Left renal cortex interstitium (tissue), 4 donors: ENCODE measurements at regions not wholly inside any gene's neighbourhood (a gene's known extent, or its start where the extent isn't known, plus 50 kb on each side); places are given as distances from the start of the nearest gene placed in this dataset.

ENCODE experiments used
- DNase-seq, 4 donors: peaks; one replicate each; pipeline ENCODE4 v3.0.0-alpha.2; 2013; ENCODE audit warnings: low read depth in 4 of 4, low spot score in 2 of 4, missing footprints in 1 of 4

DNA sequence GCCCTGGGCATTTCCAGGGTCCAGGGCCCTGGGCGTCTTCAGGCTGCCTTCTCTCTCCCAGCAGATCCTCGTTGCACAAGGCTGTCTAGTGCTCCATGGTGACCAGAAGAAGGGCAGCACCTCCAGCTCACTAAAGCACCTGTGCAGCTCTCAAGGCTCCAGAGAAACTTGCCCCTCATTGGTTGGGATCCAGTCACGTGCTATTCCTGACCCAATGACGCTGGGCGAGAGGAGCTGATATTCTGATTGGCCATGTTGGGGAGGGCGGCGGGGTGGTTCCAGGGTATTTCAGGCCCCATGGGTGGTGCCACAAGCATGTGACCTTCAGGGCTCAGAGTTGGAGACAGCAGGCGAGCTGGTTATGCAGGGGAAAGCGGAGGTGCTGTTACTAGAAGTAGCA lies 309.1 kb downstream of the TOX3 start:
- DNase-seq, result no peak

GRCh38 chr16:52235186-52235585 lies 311.8 kb downstream of the TOX3 start:
- DNase-seq, result no peak

DNA sequence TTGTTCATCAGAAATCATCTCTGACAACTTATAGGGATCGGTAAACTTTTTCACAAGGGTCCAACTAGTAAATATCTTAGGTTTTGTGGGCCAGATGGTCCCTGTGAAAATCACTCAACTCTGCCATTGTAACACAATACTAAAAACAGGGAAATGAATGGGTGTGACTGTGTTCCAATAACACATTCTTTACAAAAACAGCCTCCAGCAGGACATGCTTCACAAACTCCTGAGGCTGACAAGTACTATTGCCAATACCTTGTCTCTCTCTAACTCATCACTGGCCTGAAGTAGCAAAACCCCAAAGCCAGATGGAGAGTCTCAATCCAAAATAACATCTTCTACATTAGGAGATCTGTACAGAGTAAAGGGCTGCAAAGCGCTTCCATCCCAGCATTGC lies 312.3 kb downstream of the TOX3 start:
- no peak for DNase-seq

DNA sequence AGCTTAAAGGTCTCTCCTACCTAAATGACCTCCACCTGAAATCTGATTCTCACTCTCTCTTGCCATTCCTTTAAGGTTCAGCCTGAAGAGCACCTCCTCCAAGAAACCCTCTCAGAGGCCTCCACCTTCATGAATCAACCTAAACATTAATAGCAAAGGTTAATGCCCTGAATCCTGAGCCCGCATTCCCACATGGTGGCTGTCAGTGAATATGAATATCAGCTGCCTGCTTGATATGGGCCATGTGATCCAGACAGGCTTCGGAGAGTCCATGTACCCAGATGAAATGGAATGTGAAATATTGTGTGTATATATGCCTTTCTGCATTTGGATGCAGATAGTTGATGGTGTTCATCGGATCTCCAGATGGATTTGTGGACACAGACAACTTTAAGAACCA lies 317.5 kb downstream of the TOX3 start:
- no peak for DNase-seq

- DNase-seq, result no peak
Measured at GRCh38 chr16:52227851-52228250, 319.1 kb downstream of the TOX3 start.

DNA sequence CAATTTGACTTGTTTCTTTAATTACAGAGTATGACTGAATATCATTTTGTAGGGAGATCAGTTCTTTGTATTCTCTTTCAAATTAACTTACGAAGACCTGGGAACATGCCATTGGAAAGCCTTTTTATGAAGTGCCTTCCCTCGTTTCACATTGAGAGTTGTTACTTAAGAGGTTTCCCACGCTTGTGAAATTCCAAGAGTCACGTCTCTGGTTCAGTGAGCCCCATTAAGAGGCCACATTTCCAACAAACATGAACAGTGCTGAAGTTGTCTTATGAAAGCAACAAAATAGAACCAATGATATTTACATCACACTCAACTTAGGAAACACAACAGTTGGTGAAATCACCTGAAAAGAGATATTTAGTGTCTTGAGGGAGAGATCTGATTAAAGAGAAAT lies 334.1 kb downstream of the TOX3 start:
- peak in 1 of 4 donors; percentile 45 for DNase-seq

- no peak for DNase-seq
Measured at GRCh38 chr16:52209227-52209626, 337.7 kb downstream of the TOX3 start.

- no peak for DNase-seq
Measured at GRCh38 chr16:52203096-52203495, 343.8 kb downstream of the TOX3 start.

GRCh38 chr16:52193441-52193840 lies 353.5 kb downstream of the TOX3 start:
- no peak for DNase-seq

GRCh38 chr16:52191531-52192134 lies 355.3 kb downstream of the TOX3 start:
- DNase-seq, result peak; percentile 34 to 69 (median 60)

GRCh38 chr16:52184336-52184735 lies 362.6 kb downstream of the TOX3 start:
- DNase-seq, result no peak

DNA sequence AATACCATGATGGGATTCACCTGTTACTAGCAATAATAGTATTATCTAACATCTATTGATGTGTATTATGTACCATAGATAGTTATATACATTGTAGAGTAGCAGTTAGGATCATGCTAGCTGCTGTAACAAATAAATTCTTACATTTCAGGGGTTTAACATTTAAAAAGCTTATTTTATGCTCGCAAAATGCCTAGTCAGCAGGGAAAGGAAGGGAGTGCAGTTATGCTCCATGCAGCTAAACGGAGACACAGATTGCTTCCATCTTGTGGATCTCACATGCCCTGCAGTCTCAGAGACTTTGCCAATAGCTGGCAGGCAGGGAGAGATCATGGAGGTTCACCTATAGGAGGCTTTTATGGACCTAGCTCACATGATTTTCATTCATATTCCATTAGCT lies 364.1 kb downstream of the TOX3 start:
- no peak for DNase-seq

DNA sequence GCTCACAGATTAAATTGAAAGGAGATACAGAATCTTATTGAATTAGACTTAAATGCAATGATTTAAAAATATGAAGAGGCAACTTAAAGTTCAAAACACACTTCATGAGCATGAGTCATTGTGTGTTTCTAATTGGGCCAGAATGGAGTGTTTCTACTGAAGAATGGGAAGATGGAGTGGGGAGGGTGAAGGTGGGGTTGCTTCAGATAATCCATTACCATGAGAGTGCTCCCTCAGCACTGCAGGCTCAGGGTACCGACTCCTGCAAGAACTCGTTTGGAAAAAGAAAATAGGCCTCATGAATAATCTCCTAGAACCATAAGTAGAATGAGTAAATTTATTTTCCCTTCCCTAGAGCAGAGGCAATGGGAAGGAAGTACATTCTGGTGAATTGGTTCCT lies 372.8 kb downstream of the TOX3 start:
- DNase-seq, result no peak

- no peak for DNase-seq
Measured at GRCh38 chr16:52171481-52171880, 375.5 kb downstream of the TOX3 start.

- DNase-seq, result no peak
Measured at GRCh38 chr16:52167328-52167727, 379.6 kb downstream of the TOX3 start.

DNA sequence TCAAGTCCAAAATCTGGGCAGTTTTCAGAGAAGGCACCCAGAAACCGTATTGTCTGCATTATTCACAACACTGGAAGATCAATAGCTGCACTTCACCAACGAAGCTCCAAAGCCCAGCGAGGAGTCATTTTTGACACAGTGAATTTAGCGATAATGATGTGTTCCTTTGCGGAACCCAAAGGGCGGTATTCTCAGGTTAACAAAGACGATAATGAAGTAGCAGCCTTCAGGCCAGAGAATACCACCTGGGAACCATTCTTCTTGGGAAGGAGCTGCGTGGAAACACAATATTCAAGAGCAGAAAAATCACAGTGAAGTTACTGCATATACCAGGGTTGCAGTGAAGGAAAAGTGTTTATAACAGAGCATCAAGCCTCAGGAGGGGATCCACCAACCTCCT lies 381.0 kb downstream of the TOX3 start:
- DNase-seq, result no peak

DNA sequence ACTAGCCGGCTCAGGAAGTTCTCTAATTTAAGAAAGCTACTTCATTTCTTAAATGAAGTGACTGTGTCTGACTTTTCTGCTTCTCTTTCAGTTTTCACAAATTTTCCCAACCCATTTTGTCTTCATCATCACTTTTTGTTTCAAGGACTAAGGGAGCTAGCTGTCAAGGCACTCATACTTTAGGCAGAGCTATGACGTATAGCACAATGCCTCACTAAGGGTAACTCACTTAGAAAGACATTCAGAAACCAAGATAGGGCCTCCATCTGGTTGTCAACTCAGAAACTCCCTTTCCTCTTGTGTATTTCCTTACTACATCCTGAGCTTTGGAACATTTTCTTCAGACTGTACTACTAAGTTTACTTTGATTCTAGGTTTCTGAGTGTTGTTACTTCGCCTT lies 397.9 kb downstream of the TOX3 start:
- no peak for DNase-seq

- DNase-seq, result no peak
Measured at GRCh38 chr16:52141871-52142270, 405.1 kb downstream of the TOX3 start.

- DNase-seq, result no peak
Measured at GRCh38 chr16:52128361-52128760, 418.6 kb downstream of the TOX3 start.

- DNase-seq, result no peak
Measured at GRCh38 chr16:52123842-52124241, 423.1 kb downstream of the TOX3 start.

DNA sequence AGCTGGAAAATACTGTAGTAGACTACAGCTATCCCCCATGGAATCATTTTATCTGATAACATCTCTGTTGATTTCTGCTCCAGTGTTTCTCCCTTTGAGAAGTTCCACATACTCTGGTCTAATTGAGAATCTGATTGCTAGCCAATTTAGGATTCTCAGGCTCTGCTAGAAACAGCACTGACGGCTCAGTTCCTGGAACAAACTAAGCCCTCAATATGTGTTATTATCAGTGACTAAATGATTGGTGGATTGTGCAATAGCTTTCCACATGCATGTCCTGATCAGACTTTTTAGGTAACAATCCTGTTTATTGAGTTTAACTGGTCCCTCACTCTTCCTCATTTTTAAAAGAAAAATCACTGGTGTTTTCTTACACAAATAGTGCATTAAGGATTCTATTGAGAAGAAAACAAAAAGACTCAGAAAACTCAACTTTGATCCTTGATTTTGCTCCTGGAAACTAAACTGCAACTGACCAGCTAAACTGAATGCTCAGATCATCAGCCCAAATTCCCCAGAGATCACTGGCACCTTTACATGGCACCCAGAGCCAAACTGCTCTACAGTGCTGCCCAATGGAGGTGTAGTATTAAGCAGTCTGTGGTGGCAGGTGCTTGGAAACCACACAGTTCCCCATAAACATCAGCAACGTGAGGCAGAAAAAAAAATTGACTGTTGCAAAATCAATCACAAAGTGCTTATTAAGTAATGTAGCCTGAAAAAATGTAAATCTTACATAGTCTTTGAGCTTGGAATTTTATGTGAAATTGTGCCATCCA lies 423.7 kb downstream of the TOX3 start:
- no peak for DNase-seq

DNA sequence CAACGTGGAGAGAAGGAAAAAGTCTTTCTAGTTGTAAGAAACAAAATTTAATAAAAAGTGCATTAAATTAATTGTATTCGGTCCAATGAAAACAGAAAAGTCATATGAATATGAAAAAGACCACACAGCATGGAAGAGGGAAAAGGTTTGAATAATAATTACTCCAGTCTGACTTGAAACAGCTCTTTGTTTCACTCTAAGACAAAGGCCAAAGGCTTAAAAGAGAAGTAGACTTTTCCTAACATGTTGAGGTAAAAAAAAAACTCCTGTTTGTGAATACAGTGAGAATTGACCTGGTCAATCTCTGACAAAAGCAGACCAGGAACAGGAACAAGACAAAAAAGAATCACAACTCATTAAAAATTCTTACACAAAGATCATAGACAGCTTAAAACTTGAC lies 429.8 kb downstream of the TOX3 start:
- no peak for DNase-seq

- no peak for DNase-seq
Measured at GRCh38 chr16:52114379-52114778, 432.6 kb downstream of the TOX3 start.
